ENCODE measurements at regions not wholly inside any gene's neighbourhood (a gene's known extent, or its start where the extent isn't known, plus 50 kb on each side); places are given as distances from the start of the nearest gene placed in this dataset.

GRCh38 chrX:1053072-1053471 is 159.4 kb downstream of the CRLF2 start:
- intact Hi-C loops (cut with DNase I, micrococcal nuclease), result no loop called here
- no peak overlapping the region for H3K27ac Mint-ChIP-seq
- no peaks in the 10 kb centered on the region for H3K36me3 Mint-ChIP-seq (ENCODE audit: low read depth)
- ATAC-seq (ENCODE audit: poor library complexity) (no peak), DNase-seq (no peak)
- H3K27me3 Mint-ChIP-seq, result no peaks in the 10 kb centered on the region
- H3K4me3 Mint-ChIP-seq, result no peak overlapping the region
- H3K36me3 ChIP-seq (ENCODE audit: insufficient read depth, low read length), result no peaks in the 10 kb centered on the region
- no peak overlapping the region for H3K27ac ChIP-seq (ENCODE audit: low read depth in 1 of 2, low read length in 2 of 2)
- H3K4me1 Mint-ChIP-seq (ENCODE audit: low read depth), result no peaks in the 10 kb centered on the region
- ChIA-PET CTCF (no interaction called here), POLR2A (no interaction called here)
- no peak overlapping the region for H3K4me3 ChIP-seq (ENCODE audit: low read length)
- H3K4me1 ChIP-seq (ENCODE audit: insufficient read depth, low read length), result no peaks in the 10 kb centered on the region
- H3K9me3 Mint-ChIP-seq, result peaks cover 12% of the 10 kb centered on the region
- no peaks in the 10 kb centered on the region for H3K27me3 ChIP-seq (ENCODE audit: control insufficient read depth in 1 of 2, insufficient read depth in 2 of 2, low read length in 2 of 2)
- peaks cover 24 to 26% of the 10 kb centered on the region in 2 experiments for H3K9me3 ChIP-seq (ENCODE audit: control insufficient read depth in 1 of 2, insufficient read depth in 1 of 2, low read length in 2 of 2)
- TF ChIP-seq CTCF (IDR thresholded peaks at IDR 0.05), result no peak

- H3K4me3 ChIP-seq (ENCODE audit: low read length), result no peak overlapping the region
- no peak for DNase-seq
- Mint-ChIP-seq H3K27ac (no peak overlapping the region), H3K9me3 (peaks cover 12% of the 10 kb centered on the region), H3K36me3 (ENCODE audit: low read depth) (no peaks in the 10 kb centered on the region), H3K4me3 (no peak overlapping the region), H3K27me3 (no peaks in the 10 kb centered on the region), H3K4me1 (ENCODE audit: low read depth) (no peaks in the 10 kb centered on the region)
- ATAC-seq (ENCODE audit: poor library complexity), result no peak
- no peaks in the 10 kb centered on the region for H3K4me1 ChIP-seq (ENCODE audit: insufficient read depth, low read length)
- CTCF ChIA-PET, result no interaction called here
- POLR2A ChIA-PET, result no interaction called here
- intact Hi-C loops (cut with DNase I, micrococcal nuclease), result no loop called here
- H3K9me3 ChIP-seq (ENCODE audit: control insufficient read depth in 1 of 2, insufficient read depth in 1 of 2, low read length in 2 of 2), result peaks cover 23 to 24% of the 10 kb centered on the region in 2 experiments
- H3K36me3 ChIP-seq (ENCODE audit: insufficient read depth, low read length), result no peaks in the 10 kb centered on the region
- H3K27me3 ChIP-seq (ENCODE audit: control insufficient read depth in 1 of 2, insufficient read depth in 2 of 2, low read length in 2 of 2), result no peaks in the 10 kb centered on the region
- H3K27ac ChIP-seq (ENCODE audit: low read depth in 1 of 2, low read length in 2 of 2), result no peak overlapping the region
- TF ChIP-seq CTCF (IDR thresholded peaks at IDR 0.05), result no peak
These were observed 160.4 kb downstream of the CRLF2 start for GRCh38 chrX:1052021-1052420.

- no peaks in the 10 kb centered on the region for H3K27me3 ChIP-seq (ENCODE audit: control insufficient read depth in 1 of 2, insufficient read depth in 2 of 2, low read length in 2 of 2)
- CTCF ChIA-PET, result no interaction called here
These were observed 161.0 kb downstream of the CRLF2 start for GRCh38 chrX:1051421-1051820.

More at GRCh38 chrX:1051421-1051820, 161.0 kb downstream of the CRLF2 start:
- Mint-ChIP-seq H3K4me1 (ENCODE audit: low read depth) (no peaks in the 10 kb centered on the region), H3K27ac (no peak overlapping the region), H3K9me3 (peaks cover 12% of the 10 kb centered on the region), H3K36me3 (ENCODE audit: low read depth) (no peaks in the 10 kb centered on the region), H3K4me3 (no peak overlapping the region), H3K27me3 (no peaks in the 10 kb centered on the region)
- Histone ChIP-seq H3K4me1 (ENCODE audit: insufficient read depth, low read length) (no peaks in the 10 kb centered on the region), H3K36me3 (ENCODE audit: insufficient read depth, low read length) (no peaks in the 10 kb centered on the region), H3K9me3 (ENCODE audit: control insufficient read depth in 1 of 2, insufficient read depth in 1 of 2, low read length in 2 of 2) (peaks cover 20 to 24% of the 10 kb centered on the region in 2 experiments), H3K4me3 (ENCODE audit: low read length) (no peak overlapping the region), H3K27ac (ENCODE audit: low read depth in 1 of 2, low read length in 2 of 2) (no peak overlapping the region)
- intact Hi-C loops (cut with DNase I, micrococcal nuclease), result no loop called here
- no peak for TF ChIP-seq CTCF (IDR thresholded peaks at IDR 0.05)
- POLR2A ChIA-PET, result no interaction called here
- DNase-seq (no peak), ATAC-seq (ENCODE audit: poor library complexity) (no peak)

Measured in CD4-positive, alpha-beta T cell (primary cell).